Fibroblast of mammary gland (primary cell): ENCODE measurements at regions not wholly inside any gene's neighbourhood (a gene's known extent, or its start where the extent isn't known, plus 50 kb on each side); places are given as distances from the start of the nearest gene placed in this dataset.

Experiments
- DNase-seq: peaks from one replicate; pipeline ENCODE4 v3.0.0-alpha.2; 2010; ENCODE audit warnings: low read depth
- H3K4me3 ChIP-seq: 2 replicates; pipeline ENCODE4 v1.5.1; 2011; ENCODE audit warnings: low read depth, mild to moderate bottlenecking, low read length, moderate library complexity; ENCODE audit not compliant: control insufficient read depth
- CTCF ChIP-seq: conservative IDR thresholded peaks from 2 replicates; pipeline ENCODE4 v1.5.1; 2011; ENCODE audit warnings: low read depth, low read length, inconsistent platforms; ENCODE audit not compliant: control insufficient read depth, insufficient read depth

DNA sequence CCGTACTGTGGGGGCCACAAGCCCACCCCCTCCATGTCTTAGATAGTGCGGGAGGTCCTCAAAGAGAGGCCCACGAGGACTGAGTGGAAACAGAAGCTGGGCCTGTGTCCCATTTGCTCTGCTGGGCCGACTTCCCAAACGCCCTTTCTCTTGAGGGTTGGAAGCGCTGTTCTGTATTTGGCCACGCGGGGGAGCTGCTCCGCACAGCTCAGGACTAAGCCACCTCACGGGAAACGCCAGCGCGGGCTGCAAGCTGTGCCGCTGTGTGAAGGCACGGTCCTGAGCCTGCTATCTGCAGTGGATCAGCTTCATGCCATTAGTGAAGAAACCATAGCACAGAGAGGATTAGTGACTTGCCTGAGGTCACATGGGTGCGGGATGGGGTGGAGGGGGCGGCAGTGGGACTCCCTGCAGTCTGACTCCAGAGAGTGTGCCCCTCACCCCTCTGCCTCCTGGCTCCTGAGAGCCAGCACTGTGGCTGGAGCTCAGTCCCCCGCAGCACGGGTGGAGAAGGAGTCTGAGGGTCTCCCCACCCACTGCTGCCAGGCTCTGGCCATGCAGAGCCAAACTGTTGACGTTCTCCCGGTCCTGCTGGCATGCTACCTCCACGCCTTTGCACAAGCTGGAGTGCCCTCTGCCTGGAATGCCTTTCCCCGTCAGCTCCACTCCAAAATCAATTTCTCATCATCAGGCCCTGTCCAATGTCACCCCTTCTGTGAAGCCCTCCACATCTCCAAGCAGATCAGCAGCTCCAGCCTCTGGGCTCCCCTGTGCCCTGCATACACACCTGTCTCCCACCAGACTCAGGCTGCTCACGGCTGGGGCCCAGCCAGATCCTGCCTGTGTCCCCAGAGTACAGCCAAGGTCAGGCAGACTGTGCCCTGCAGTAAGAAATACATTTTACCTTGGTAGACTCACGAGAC is 51.5 kb upstream of the LRRC32 start:
- peak; percentile 83 for TF ChIP-seq CTCF
- DNase-seq: peak; percentile 74
- H3K4me3 ChIP-seq: no peak overlapping the region

- no peak for DNase-seq
- no peak overlapping the region for H3K4me3 ChIP-seq
- no peak for TF ChIP-seq CTCF
Measured at GRCh38 chr11:76723142-76723541, 52.6 kb upstream of the LRRC32 start.

DNA sequence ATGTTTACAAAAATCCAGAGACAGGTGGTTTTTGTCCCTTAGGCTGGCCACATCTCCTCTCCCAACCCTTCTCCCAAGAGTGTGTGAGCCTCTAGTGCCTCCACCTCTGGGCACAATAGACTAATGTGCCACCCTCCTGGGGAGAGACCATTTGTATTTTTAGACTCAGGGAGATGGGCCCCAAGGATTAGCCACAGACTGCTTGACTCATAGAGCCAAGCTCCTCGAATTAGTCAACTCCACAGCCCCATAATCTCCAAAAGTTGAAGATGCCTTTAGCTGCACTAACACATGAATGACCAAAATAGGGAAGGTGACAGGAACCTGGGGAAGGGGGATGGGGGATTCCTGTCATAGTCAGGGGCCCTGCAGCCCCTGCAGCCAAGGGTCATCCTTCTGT is 53.0 kb upstream of the LRRC32 start:
- DNase-seq: no peak
- no peak overlapping the region for H3K4me3 ChIP-seq
- no peak for TF ChIP-seq CTCF

- TF ChIP-seq CTCF: no peak
- no peak for DNase-seq
Measured at GRCh38 chr11:76724171-76724768, 53.7 kb upstream of the LRRC32 start.

GRCh38 chr11:76728227-76728626 is 54.9 kb upstream of the TSKU start:
- no peak overlapping the region for H3K4me3 ChIP-seq
- TF ChIP-seq CTCF: no peak

More at GRCh38 chr11:76724171-76724768, 53.7 kb upstream of the LRRC32 start:
- no peak overlapping the region for H3K4me3 ChIP-seq

DNA sequence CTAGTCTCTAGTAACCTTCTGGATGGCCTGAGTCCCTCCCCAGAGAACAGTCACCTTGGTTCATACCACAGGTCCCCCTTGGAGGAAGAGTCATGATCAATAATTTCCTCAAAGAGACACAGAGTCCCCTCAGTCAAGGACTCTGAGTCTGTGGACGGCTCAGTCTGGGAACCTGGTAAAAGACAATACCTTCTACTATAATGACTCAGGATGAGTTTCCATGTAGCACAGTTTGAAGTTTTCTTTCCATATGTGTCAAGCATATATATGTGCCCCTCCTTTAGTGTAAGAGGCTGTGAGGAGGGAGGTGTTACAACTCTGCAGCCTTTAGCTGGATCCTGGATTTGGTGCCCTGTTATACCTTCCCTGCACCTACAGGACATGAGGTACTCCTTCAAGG is 54.4 kb upstream of the TSKU start:
- no peak overlapping the region for H3K4me3 ChIP-seq
- TF ChIP-seq CTCF: no peak

More at GRCh38 chr11:76728227-76728626, 54.9 kb upstream of the TSKU start:
- DNase-seq: no peak

GRCh38 chr11:76729214-76729613 is 53.9 kb upstream of the TSKU start:
- no peak for TF ChIP-seq CTCF
- H3K4me3 ChIP-seq: no peak overlapping the region
- no peak for DNase-seq

More for the DNA sequence above, 54.4 kb upstream of the TSKU start:
- no peak for DNase-seq
